ENCODE measurements at regions not wholly inside any gene's neighbourhood (a gene's known extent, or its start where the extent isn't known, plus 50 kb on each side); places are given as distances from the start of the nearest gene placed in this dataset.

DNA sequence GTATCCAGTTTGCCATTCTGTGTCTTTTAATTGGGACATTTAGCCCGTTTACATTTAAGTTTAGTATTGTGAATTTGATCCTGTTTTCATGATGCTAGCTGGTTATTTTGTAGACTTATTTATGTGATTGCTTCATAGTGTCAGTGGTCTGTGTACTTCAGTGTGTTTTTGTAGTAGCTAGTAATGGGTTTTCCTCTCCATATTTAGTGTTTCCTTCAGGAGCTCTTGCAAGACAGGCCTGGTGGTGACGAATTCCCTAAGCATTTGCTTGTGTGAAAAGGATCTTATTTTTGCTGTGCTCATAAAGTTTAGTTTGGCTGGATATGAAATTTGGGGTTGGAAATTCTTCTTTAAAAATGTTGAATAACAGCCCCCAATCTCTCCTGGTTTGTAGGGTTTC lies 69.2 kb upstream of the PDC start:
- TF ChIP-seq, protein P1, sequence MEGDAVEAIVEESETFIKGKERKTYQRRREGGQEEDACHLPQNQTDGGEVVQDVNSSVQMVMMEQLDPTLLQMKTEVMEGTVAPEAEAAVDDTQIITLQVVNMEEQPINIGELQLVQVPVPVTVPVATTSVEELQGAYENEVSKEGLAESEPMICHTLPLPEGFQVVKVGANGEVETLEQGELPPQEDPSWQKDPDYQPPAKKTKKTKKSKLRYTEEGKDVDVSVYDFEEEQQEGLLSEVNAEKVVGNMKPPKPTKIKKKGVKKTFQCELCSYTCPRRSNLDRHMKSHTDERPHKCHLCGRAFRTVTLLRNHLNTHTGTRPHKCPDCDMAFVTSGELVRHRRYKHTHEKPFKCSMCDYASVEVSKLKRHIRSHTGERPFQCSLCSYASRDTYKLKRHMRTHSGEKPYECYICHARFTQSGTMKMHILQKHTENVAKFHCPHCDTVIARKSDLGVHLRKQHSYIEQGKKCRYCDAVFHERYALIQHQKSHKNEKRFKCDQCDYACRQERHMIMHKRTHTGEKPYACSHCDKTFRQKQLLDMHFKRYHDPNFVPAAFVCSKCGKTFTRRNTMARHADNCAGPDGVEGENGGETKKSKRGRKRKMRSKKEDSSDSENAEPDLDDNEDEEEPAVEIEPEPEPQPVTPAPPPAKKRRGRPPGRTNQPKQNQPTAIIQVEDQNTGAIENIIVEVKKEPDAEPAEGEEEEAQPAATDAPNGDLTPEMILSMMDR (IDR thresholded peaks at IDR 0.05; ENCODE audit: low read length) = no peak
- TF ChIP-seq EZH2phosphoT487 (IDR thresholded peaks at IDR 0.05; ENCODE audit: low read length) = no peak

Data from MM.1S (cell line).